ENCODE measurements at regions not wholly inside any gene's neighbourhood (a gene's known extent, or its start where the extent isn't known, plus 50 kb on each side); places are given as distances from the start of the nearest gene placed in this dataset.

DNA sequence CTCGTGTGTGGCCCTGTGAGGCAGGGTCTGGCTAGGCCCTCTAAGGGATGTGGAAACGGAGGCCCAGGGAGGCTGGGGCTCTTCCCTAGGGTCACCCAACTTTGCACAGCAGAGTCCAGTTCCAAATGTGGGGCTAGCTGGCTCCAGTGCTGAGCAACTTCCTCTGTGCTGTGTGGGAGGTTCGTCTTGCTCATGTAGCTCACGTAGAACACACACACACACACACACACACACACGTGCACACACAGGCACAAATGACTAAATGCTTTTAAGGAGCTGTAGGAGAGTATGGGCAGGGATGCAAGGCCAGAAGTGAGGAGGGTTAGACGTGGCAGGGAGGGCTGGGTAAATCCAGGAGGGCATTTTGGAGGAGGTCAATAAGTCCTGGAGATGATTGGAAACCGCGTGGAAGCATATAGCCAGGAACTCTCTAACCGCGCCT is 213.8 kb downstream of the RPLP1 start:
- TF ChIP-seq, protein P1, sequence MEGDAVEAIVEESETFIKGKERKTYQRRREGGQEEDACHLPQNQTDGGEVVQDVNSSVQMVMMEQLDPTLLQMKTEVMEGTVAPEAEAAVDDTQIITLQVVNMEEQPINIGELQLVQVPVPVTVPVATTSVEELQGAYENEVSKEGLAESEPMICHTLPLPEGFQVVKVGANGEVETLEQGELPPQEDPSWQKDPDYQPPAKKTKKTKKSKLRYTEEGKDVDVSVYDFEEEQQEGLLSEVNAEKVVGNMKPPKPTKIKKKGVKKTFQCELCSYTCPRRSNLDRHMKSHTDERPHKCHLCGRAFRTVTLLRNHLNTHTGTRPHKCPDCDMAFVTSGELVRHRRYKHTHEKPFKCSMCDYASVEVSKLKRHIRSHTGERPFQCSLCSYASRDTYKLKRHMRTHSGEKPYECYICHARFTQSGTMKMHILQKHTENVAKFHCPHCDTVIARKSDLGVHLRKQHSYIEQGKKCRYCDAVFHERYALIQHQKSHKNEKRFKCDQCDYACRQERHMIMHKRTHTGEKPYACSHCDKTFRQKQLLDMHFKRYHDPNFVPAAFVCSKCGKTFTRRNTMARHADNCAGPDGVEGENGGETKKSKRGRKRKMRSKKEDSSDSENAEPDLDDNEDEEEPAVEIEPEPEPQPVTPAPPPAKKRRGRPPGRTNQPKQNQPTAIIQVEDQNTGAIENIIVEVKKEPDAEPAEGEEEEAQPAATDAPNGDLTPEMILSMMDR (optimal IDR thresholded peaks at IDR 0.05 in 1 of 3, IDR thresholded peaks at IDR 0.05 in 1 of 3, conservative IDR thresholded peaks at IDR 0.05 in 1 of 3; ENCODE audit: extremely low read depth in 1 of 3, insufficient read depth in 2 of 3, low read length in 3 of 3): no peak
- no peak for TF ChIP-seq EZH2 (IDR thresholded peaks at IDR 0.05; ENCODE audit: low read length)

Measured in keratinocyte (primary cell).